ENCODE measurements at regions not wholly inside any gene's neighbourhood (a gene's known extent, or its start where the extent isn't known, plus 50 kb on each side); places are given as distances from the start of the nearest gene placed in this dataset.

GRCh38 chr3:153973722-153974265 is 147.4 kb upstream of the ARHGEF26 start (continued):
- TF ChIP-seq, protein P1, sequence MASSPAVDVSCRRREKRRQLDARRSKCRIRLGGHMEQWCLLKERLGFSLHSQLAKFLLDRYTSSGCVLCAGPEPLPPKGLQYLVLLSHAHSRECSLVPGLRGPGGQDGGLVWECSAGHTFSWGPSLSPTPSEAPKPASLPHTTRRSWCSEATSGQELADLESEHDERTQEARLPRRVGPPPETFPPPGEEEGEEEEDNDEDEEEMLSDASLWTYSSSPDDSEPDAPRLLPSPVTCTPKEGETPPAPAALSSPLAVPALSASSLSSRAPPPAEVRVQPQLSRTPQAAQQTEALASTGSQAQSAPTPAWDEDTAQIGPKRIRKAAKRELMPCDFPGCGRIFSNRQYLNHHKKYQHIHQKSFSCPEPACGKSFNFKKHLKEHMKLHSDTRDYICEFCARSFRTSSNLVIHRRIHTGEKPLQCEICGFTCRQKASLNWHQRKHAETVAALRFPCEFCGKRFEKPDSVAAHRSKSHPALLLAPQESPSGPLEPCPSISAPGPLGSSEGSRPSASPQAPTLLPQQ (tag by site-specific recombination; IDR thresholded peaks at IDR 0.05) = no peak
- TF ChIP-seq BCL6B (tag by site-specific recombination; IDR thresholded peaks at IDR 0.05) = no peak

GRCh38 chr3:153974614-153975013 is 146.6 kb upstream of the ARHGEF26 start:
- CTCF ChIA-PET = no interaction called here
- Histone ChIP-seq H3K27ac (ENCODE audit: extremely low read depth, low read depth, low read length) (no peak overlapping the region), H3K4me3 (ENCODE audit: low read depth, low read length) (no peak overlapping the region), H3K4me1 (ENCODE audit: control insufficient read depth, insufficient read depth, low read length) (no peaks in the 10 kb centered on the region), H3K36me3 (ENCODE audit: control insufficient read depth in 2 of 2, insufficient read depth in 1 of 2, low read length in 2 of 2) (no peaks in the 10 kb centered on the region), H3K9me3 (ENCODE audit: control insufficient read depth, insufficient read depth, low read depth, low read length) (no peaks in the 10 kb centered on the region)
- POLR2A ChIA-PET = no interaction called here
- no peak for TF ChIP-seq ZNF571 (tag by site-specific recombination; IDR thresholded peaks at IDR 0.05)
- no peak for TF ChIP-seq ZFP3 (tag by site-specific recombination; IDR thresholded peaks at IDR 0.05; ENCODE audit: low read depth)
- no peak for TF ChIP-seq HOXA7 (CRISPR knock-in tag; IDR thresholded peaks at IDR 0.05; ENCODE audit: borderline replicate concordance)
- no peak for TF ChIP-seq ZNF501 (tag by site-specific recombination; IDR thresholded peaks at IDR 0.05)
- no peak for TF ChIP-seq REPIN1 (tag by site-specific recombination; IDR thresholded peaks at IDR 0.05; ENCODE audit: low read depth)
- TF ChIP-seq ZNF155 (tag by site-specific recombination; IDR thresholded peaks at IDR 0.05) = no peak
- no peak for TF ChIP-seq PRDM1 (tag by site-specific recombination; IDR thresholded peaks at IDR 0.05)

DNA sequence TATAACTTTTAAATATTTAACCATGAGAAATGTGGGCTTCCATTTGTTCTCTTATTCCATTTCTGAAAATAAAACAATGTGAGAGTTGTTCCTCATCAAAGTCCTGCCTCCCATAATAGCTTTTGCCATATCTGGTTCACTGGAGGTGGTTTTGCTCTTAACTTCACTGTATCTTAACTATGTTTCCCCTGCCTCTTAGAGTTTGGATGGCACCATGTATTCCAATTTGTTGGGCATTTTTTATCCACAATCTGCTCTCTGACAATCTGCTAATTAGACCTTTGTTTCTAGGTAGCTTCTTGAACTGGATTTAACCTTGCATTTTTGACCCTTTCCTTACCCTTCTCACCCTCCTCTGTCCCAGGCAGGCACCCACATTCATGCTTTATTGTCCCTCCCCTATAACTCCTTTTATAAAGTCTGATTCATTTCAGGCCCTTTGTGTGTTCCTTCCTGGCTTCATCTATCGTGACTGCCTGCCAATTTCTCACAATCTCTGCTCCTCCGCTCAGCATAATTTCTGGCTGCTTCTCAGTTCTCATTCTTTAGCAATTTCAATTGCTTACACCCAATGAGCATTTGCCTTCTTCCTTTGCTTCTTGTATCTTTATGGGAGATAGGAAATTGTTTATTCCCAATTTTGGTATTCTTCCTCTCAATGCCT is 144.2 kb upstream of the ARHGEF26 start:
- ChIA-PET POLR2A (no interaction called here), CTCF (no interaction called here)
- Histone ChIP-seq H3K4me1 (ENCODE audit: control insufficient read depth, insufficient read depth, low read length) (no peaks in the 10 kb centered on the region), H3K4me3 (ENCODE audit: low read depth, low read length) (no peak overlapping the region), H3K36me3 (ENCODE audit: control insufficient read depth in 2 of 2, insufficient read depth in 1 of 2, low read length in 2 of 2) (no peaks in the 10 kb centered on the region), H3K27ac (ENCODE audit: extremely low read depth, low read depth, low read length) (no peak overlapping the region), H3K9me3 (ENCODE audit: control insufficient read depth, insufficient read depth, low read depth, low read length) (no peaks in the 10 kb centered on the region)
- no peak for TF ChIP-seq ZNF114 (tag by site-specific recombination; IDR thresholded peaks at IDR 0.05)
- TF ChIP-seq ZNF707 (tag by site-specific recombination; IDR thresholded peaks at IDR 0.05) = no peak
- TF ChIP-seq ZNF23 (tag by site-specific recombination; IDR thresholded peaks at IDR 0.05; ENCODE audit: borderline replicate concordance) = no peak
- no peak for TF ChIP-seq ZNF510 (tag by site-specific recombination; IDR thresholded peaks at IDR 0.05; ENCODE audit: insufficient replicate concordance)
- TF ChIP-seq ZBTB20 (tag by site-specific recombination; IDR thresholded peaks at IDR 0.05) = no peak
- no peak for TF ChIP-seq ZNF121 (tag by site-specific recombination; IDR thresholded peaks at IDR 0.05)
- TF ChIP-seq ZNF366 (tag by site-specific recombination; conservative IDR thresholded peaks at IDR 0.05) = no peak
- no peak for TF ChIP-seq ZNF2 (tag by site-specific recombination; IDR thresholded peaks at IDR 0.05)
- TF ChIP-seq TCF7L2 (IDR thresholded peaks at IDR 0.05; ENCODE audit: borderline replicate concordance, low read depth, low read length) = no peak
- TF ChIP-seq ZSCAN5A (tag by site-specific recombination; IDR thresholded peaks at IDR 0.05) = no peak
- no peak for TF ChIP-seq SALL2 (tag by site-specific recombination; IDR thresholded peaks at IDR 0.05; ENCODE audit: borderline replicate concordance)
- TF ChIP-seq HOXD13 (CRISPR knock-in tag; IDR thresholded peaks at IDR 0.05; ENCODE audit: borderline replicate concordance) = no peak
- TF ChIP-seq KLF16 (tag by site-specific recombination; IDR thresholded peaks at IDR 0.05) = no peak
- TF ChIP-seq ZNF138 (tag by site-specific recombination; IDR thresholded peaks at IDR 0.05; ENCODE audit: borderline replicate concordance) = no peak

Data from HEK293 (cell line).